GM19463 (cell line): ENCODE measurements at regions not wholly inside any gene's neighbourhood (a gene's known extent, or its start where the extent isn't known, plus 50 kb on each side); places are given as distances from the start of the nearest gene placed in this dataset.
A peak's percentile ranks its signal among the peaks of the same experiment; 100 is the strongest.

Source experiments
- ATAC-seq: cut with Tn5 transposase; IDR thresholded peaks from one replicate; pipeline ENCODE4 v1.9.1; 2021; ENCODE audit warnings: mild to moderate bottlenecking, moderate library complexity; ENCODE audit not compliant: unreplicated experiment

GRCh38 chr4:104763554-104764222, 269.0 kb upstream of the CXXC4 start:
- ATAC-seq = no peak

GRCh38 chr4:104766676-104767075, 272.0 kb upstream of the CXXC4 start:
- no peak for ATAC-seq

- peak; percentile 54 for ATAC-seq
Observed at GRCh38 chr4:104772849-104773248, 278.2 kb upstream of the CXXC4 start.

GRCh38 chr4:104795264-104795939, 300.7 kb upstream of the CXXC4 start:
- no peak for ATAC-seq

- no peak for ATAC-seq
Observed at GRCh38 chr4:104811727-104812126, 317.0 kb upstream of the CXXC4 start.

GRCh38 chr4:104815665-104816064, 321.0 kb upstream of the CXXC4 start:
- ATAC-seq = peak; percentile 64

GRCh38 chr4:104818579-104818978, 323.9 kb upstream of the CXXC4 start:
- peak; percentile 69 for ATAC-seq

GRCh38 chr4:104826171-104826570, 320.5 kb upstream of the TET2 start:
- ATAC-seq = no peak

- ATAC-seq = no peak
Observed at GRCh38 chr4:104829761-104830160, 316.9 kb upstream of the TET2 start.

GRCh38 chr4:104848597-104849225, 298.0 kb upstream of the TET2 start:
- no peak for ATAC-seq

GRCh38 chr4:104859601-104860237, 287.0 kb upstream of the TET2 start:
- no peak for ATAC-seq

GRCh38 chr4:104860238-104861123, 286.2 kb upstream of the TET2 start:
- peak; percentile 88 for ATAC-seq

GRCh38 chr4:104866809-104867208, 279.9 kb upstream of the TET2 start:
- no peak for ATAC-seq

GRCh38 chr4:104868533-104868932, 278.1 kb upstream of the TET2 start:
- peak; percentile 13 for ATAC-seq

GRCh38 chr4:104868958-104869357, 277.7 kb upstream of the TET2 start:
- peak; percentile 92 for ATAC-seq

- no peak for ATAC-seq
Observed at GRCh38 chr4:104869831-104870230, 276.8 kb upstream of the TET2 start.

GRCh38 chr4:104870495-104871233, 276.0 kb upstream of the TET2 start:
- no peak for ATAC-seq

GRCh38 chr4:104878936-104879335, 267.7 kb upstream of the TET2 start:
- no peak for ATAC-seq

- no peak for ATAC-seq
Observed at GRCh38 chr4:104879367-104879766, 267.3 kb upstream of the TET2 start.

- ATAC-seq = no peak
Observed at GRCh38 chr4:104879854-104880253, 266.8 kb upstream of the TET2 start.
